ENCODE measurements at regions not wholly inside any gene's neighbourhood (a gene's known extent, or its start where the extent isn't known, plus 50 kb on each side); places are given as distances from the start of the nearest gene placed in this dataset.

DNA sequence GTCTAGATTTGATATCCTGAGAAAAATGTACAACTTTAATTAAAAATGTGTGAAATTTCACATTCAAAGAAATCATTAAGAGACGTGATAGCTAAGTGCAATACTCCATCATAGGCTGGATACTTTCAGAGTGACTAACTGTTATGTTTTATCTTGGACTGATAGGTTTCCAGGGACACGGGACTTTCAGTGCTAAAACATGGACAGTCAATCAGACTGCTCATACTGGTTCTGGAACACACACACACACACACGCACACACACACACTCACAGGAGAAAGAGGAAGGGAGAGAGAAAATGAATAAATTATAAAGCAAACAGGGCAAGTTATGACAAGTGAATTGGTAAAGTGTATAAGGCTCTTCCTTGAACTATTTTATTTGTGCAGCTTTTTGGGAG is 955.9 kb downstream of the SLITRK5 start (continued):
- no peak for TF ChIP-seq ZNF174 (tag by site-specific recombination; IDR thresholded peaks at IDR 0.05)
- TF ChIP-seq ZNF341 (tag by site-specific recombination; IDR thresholded peaks at IDR 0.05; ENCODE audit: low read depth): no peak
- TF ChIP-seq, protein P1, sequence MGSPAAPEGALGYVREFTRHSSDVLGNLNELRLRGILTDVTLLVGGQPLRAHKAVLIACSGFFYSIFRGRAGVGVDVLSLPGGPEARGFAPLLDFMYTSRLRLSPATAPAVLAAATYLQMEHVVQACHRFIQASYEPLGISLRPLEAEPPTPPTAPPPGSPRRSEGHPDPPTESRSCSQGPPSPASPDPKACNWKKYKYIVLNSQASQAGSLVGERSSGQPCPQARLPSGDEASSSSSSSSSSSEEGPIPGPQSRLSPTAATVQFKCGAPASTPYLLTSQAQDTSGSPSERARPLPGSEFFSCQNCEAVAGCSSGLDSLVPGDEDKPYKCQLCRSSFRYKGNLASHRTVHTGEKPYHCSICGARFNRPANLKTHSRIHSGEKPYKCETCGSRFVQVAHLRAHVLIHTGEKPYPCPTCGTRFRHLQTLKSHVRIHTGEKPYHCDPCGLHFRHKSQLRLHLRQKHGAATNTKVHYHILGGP (tag by site-specific recombination; IDR thresholded peaks at IDR 0.05): no peak
- TF ChIP-seq FEZF1 (tag by site-specific recombination; IDR thresholded peaks at IDR 0.05): no peak
- TF ChIP-seq ZNF155 (tag by site-specific recombination; IDR thresholded peaks at IDR 0.05): no peak
- TF ChIP-seq, protein P2, sequence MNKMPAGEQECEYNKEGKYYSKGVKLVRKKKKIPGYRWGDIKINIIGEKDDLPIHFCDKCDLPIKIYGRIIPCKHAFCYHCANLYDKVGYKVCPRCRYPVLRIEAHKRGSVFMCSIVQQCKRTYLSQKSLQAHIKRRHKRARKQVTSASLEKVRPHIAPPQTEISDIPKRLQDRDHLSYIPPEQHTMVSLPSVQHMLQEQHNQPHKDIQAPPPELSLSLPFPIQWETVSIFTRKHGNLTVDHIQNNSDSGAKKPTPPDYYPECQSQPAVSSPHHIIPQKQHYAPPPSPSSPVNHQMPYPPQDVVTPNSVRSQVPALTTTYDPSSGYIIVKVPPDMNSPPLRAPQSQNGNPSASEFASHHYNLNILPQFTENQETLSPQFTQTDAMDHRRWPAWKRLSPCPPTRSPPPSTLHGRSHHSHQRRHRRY (tag by site-specific recombination; IDR thresholded peaks at IDR 0.05): no peak
- no peak for TF ChIP-seq ZNF169 (tag by site-specific recombination; IDR thresholded peaks at IDR 0.05)

GRCh38 chr13:88628882-88629281 is 957.7 kb downstream of the SLITRK5 start:
- Histone ChIP-seq H3K9me3 (ENCODE audit: control insufficient read depth, insufficient read depth, low read depth, low read length) (no peaks in the 10 kb centered on the region), H3K27ac (ENCODE audit: extremely low read depth, low read depth, low read length) (no peak overlapping the region), H3K4me1 (ENCODE audit: control insufficient read depth, insufficient read depth, low read length) (no peaks in the 10 kb centered on the region), H3K4me3 (ENCODE audit: low read depth, low read length) (no peak overlapping the region), H3K36me3 (ENCODE audit: control insufficient read depth in 2 of 2, insufficient read depth in 1 of 2, low read length in 2 of 2) (no peaks in the 10 kb centered on the region)
- CTCF ChIA-PET: no interaction called here
- TF ChIP-seq, protein P2 (tag by site-specific recombination; IDR thresholded peaks at IDR 0.05): no peak
- TF ChIP-seq ZNF488 (tag by site-specific recombination; IDR thresholded peaks at IDR 0.05) (no peak), HOXC10 (CRISPR knock-in tag; IDR thresholded peaks at IDR 0.05) (no peak), RBAK (tag by site-specific recombination; IDR thresholded peaks at IDR 0.05) (no peak), ZSCAN23 (tag by site-specific recombination; IDR thresholded peaks at IDR 0.05) (no peak), ZNF404 (tag by site-specific recombination; IDR thresholded peaks at IDR 0.05) (no peak), TCF7L2 (IDR thresholded peaks at IDR 0.05; ENCODE audit: borderline replicate concordance, low read depth, low read length) (no peak), ZNF449 (tag by site-specific recombination; IDR thresholded peaks at IDR 0.05) (no peak), ZNF658 (tag by site-specific recombination; IDR thresholded peaks at IDR 0.05) (no peak)
- TF ChIP-seq, protein P3, sequence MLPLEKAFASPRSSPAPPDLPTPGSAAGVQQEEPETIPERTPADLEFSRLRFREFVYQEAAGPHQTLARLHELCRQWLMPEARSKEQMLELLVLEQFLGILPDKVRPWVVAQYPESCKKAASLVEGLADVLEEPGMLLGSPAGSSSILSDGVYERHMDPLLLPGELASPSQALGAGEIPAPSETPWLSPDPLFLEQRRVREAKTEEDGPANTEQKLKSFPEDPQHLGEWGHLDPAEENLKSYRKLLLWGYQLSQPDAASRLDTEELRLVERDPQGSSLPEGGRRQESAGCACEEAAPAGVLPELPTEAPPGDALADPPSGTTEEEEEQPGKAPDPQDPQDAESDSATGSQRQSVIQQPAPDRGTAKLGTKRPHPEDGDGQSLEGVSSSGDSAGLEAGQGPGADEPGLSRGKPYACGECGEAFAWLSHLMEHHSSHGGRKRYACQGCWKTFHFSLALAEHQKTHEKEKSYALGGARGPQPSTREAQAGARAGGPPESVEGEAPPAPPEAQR (tag by site-specific recombination; IDR thresholded peaks at IDR 0.05): no peak
- TF ChIP-seq, protein P4, sequence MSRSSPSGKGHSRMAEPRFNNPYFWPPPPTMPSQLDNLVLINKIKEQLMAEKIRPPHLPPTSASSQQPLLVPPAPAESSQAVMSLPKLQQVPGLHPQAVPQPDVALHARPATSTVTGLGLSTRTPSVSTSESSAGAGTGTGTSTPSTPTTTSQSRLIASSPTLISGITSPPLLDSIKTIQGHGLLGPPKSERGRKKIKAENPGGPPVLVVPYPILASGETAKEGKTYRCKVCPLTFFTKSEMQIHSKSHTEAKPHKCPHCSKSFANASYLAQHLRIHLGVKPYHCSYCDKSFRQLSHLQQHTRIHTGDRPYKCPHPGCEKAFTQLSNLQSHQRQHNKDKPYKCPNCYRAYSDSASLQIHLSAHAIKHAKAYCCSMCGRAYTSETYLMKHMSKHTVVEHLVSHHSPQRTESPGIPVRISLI (tag by site-specific recombination; IDR thresholded peaks at IDR 0.05): no peak
- POLR2A ChIA-PET: no interaction called here

All from HEK293 (cell line).